ENCODE measurements at regions not wholly inside any gene's neighbourhood (a gene's known extent, or its start where the extent isn't known, plus 50 kb on each side); places are given as distances from the start of the nearest gene placed in this dataset.

- TF ChIP-seq CTCF (IDR thresholded peaks at IDR 0.05) (peak in 3 of 6 experiments; percentile 28 to 46 (median 35)), POLR2A (IDR thresholded peaks at IDR 0.05) (no peak)
These were observed 202.1 kb downstream of the RNF144A start for GRCh38 chr2:7119132-7119835.
